Spleen (tissue), 7 donors: ENCODE measurements at regions not wholly inside any gene's neighbourhood (a gene's known extent, or its start where the extent isn't known, plus 50 kb on each side); places are given as distances from the start of the nearest gene placed in this dataset.

Experiments used
- POLR2AphosphoS5 ChIP-seq, 3 donors: sonication (generic); formaldehyde crosslinking; IDR thresholded peaks; one replicate each; pipeline ENCODE4 v1.5.1; 2017; ENCODE audit warnings: antibody characterized with exemption in 3 of 3
- TF ChIP-seq, protein P1 (sequence below), 11 experiments: fragments of 200-600 bp in 7 of 11; fragments of 450-650 bp in 4 of 11; sonication (generic) in 4 of 11; IDR thresholded peaks in 8 of 11; conservative IDR thresholded peaks in 3 of 11; 1 replicate in 7 of 11; 2 replicates in 4 of 11; pipeline versions ENCODE4 v1.4.0 to v1.8.0; 2016 to 2021; ENCODE audit warnings: antibody characterized with exemption in 11 of 11, inconsistent platforms in 4 of 11, mild to moderate bottlenecking in 1 of 11
- donor health status: DM: no; HTN: no; CAD: no; lungs with moderate emphysema.
- donor health status: DM: no; HTN: no; CAD: no.
- donor health status: DM: no; HTN: no; CAD: no.

DNA sequence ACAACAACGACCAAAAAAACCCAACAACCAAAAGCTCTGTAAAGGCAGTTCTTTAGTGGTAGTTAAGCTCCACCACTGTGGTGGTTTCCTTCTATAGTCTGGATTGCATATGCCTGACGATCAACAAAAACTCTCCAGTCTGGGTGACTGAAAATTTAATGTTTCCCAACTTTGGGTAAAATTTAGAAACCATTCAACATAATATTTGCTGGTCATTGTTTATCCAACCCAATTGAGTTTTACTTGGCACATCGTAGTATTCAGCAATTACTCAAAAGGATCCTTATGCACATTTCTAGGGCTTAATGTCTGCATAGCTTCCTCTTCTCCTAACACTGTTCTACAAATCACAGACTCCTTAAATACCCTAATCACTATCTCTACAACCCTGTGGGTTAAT lies 1080.2 kb upstream of the NRXN1 start:
- TF ChIP-seq, protein P1, sequence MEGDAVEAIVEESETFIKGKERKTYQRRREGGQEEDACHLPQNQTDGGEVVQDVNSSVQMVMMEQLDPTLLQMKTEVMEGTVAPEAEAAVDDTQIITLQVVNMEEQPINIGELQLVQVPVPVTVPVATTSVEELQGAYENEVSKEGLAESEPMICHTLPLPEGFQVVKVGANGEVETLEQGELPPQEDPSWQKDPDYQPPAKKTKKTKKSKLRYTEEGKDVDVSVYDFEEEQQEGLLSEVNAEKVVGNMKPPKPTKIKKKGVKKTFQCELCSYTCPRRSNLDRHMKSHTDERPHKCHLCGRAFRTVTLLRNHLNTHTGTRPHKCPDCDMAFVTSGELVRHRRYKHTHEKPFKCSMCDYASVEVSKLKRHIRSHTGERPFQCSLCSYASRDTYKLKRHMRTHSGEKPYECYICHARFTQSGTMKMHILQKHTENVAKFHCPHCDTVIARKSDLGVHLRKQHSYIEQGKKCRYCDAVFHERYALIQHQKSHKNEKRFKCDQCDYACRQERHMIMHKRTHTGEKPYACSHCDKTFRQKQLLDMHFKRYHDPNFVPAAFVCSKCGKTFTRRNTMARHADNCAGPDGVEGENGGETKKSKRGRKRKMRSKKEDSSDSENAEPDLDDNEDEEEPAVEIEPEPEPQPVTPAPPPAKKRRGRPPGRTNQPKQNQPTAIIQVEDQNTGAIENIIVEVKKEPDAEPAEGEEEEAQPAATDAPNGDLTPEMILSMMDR (IDR thresholded peaks at IDR 0.05 in 8 of 11, conservative IDR thresholded peaks at IDR 0.05 in 3 of 11), result no peak
- TF ChIP-seq POLR2AphosphoS5 (IDR thresholded peaks at IDR 0.05), result no peak
